Left kidney (tissue), 1 donor: ENCODE measurements at regions not wholly inside any gene's neighbourhood (a gene's known extent, or its start where the extent isn't known, plus 50 kb on each side); places are given as distances from the start of the nearest gene placed in this dataset.

ENCODE experiments used
- DNase-seq: peaks from one replicate; pipeline ENCODE4 v3.0.0-alpha.2; 2013

DNA sequence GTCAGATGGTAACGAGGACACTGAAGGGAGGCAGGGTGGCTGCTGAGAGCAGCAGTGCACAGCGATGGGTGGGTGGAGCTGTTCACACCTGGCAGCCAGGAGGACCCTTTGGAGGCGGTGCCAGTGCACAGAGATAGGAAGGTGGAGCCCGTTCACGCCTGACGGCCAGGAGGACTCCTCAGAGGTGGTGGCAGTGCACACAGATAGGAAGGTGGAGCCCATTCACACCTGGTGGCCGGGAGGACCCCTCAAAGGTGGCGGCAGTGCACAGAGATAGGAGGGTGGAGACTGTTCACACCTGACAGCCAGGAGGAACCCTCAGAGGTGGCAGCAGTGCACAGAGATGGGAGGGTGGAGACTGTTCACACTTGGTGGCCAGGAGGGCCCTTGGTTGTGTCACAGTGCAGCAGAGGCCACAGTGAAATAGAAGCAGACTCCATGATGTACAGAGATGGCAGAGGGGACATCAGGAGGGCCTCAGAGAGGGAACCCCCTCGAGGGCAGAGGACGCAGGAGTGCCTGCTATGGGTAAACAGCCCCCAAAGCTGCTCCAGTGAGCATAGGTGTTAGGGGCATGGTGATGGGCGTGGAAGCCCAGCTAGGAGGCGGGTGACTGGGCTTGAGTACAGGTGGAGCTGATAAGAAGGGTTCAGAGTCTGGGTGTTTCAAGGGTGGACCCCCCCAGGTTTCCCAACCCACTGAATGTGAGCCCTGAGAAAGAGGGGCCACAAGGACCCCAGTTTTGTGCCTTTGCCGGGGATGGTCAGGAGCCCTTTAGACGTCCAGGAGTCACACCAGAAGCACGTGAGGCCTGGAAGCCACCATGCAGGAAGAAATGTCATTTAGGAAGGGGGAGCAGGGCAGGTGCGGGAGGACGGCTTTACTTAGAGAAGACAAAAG, 566.7 kb downstream of the BRD1 start:
- no peak for DNase-seq

GRCh38 chr22:49259839-49260615, 567.6 kb downstream of the BRD1 start:
- no peak for DNase-seq

DNA sequence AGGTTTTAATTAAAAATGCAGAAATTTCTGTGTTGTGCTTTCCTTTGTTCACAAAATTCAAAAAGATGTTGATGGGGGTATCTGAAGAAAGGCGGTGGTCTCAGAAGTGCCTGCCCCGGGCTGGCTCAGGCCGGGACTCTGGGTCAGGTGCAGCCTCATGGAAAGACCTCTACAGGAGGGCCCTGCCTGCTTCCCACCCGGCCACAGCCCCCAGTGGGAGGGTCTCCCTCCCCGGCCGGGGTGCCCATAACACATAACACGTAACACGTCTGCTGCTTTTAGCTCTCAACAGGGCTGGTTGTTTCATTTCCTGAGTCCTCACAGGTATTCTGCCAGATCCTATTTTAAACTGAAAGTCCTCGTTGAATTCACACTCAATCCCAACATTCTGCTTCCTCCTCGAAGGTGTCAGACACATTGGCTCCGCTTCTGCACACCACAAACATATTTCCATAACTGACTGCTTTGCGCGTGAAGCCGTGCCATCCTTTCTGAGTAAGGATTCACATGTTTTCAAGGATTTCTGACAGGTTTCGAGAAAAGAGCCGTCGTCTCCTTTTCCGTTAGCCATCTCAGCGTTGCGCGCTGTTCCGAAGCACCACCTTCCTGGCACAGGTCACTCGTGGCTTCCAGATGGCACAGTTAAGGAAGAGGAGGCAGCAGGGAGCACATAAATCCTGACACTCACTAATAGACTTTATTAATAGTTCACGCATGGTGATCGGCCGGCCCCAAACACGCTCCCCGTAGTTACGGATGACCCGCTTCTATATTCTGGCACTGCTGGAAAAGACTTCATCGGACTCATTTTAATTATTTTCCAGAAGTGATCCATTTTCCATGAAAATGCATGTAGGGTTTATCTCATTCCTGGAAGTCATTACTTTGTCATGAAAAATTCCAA, 569.3 kb downstream of the BRD1 start:
- no peak for DNase-seq

DNA sequence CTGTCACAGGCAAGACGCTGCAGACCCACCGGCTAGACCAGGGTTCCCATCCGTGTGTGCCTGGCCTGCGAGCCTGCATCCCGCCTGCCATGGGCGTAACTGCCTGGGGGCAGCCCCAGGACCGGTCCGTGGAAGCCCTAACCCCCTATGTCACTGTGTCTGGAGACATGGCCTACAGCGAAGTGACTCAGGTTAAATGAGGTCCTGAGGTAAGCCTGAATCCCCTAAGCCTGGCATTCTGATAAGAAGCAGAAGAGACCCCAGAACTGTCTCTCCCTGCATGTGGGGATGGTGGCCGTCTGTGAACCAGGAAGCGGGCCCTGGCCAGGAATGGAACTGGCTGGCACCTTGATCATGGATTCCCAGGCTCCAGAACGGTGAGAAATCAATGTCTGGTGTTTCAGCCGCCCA, 570.1 kb downstream of the BRD1 start:
- no peak for DNase-seq

DNA sequence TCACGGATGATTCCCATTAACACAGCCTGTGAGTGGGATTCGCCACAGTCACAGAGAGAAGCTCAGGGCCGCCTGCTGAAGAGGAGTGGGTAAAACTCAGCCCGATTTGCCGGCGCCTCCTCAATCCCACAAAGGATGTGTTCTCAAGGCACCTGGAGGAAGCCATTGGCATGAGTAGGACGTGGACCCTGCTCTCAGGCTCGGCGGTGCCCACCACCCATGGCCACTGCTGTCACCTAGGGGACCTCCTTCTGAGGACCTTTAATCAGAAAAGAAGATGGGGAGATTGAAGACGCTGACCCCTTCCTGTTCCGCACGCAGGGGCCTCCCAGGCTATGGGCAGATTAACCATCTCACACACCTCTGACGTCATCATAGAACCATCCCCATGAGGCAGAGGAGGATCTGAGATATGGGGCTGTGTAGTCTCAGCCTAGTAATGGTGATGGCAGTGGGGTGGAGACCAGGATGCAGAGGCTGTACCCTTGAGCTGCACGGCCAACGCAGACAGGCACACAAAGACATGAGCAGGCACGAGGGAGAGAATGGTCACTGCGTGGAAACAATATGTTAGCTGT, 571.8 kb downstream of the BRD1 start:
- no peak for DNase-seq

GRCh38 chr22:49255154-49255553, 572.5 kb downstream of the BRD1 start:
- DNase-seq = no peak

DNA sequence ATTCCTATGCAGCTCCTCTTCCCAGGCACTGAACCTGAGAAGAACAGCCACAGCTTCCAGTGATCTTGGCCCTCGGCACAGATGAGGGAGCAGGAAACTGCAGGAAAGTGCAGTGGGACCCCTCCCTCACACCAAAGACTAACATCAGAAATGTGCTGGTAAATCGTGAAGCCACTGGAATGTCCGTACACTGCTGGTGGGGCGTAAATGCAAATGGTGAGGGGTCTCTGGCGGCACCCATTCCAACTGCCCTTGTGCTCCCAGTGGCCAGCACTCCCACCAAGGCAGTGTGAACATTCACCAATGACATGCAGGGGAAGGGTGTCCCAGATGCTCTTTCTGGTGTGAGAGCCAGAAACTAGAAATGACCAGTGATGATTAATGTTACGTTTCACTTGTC, 574.0 kb downstream of the BRD1 start:
- DNase-seq = no peak

GRCh38 chr22:49251371-49251770, 576.3 kb downstream of the BRD1 start:
- DNase-seq = no peak

DNA sequence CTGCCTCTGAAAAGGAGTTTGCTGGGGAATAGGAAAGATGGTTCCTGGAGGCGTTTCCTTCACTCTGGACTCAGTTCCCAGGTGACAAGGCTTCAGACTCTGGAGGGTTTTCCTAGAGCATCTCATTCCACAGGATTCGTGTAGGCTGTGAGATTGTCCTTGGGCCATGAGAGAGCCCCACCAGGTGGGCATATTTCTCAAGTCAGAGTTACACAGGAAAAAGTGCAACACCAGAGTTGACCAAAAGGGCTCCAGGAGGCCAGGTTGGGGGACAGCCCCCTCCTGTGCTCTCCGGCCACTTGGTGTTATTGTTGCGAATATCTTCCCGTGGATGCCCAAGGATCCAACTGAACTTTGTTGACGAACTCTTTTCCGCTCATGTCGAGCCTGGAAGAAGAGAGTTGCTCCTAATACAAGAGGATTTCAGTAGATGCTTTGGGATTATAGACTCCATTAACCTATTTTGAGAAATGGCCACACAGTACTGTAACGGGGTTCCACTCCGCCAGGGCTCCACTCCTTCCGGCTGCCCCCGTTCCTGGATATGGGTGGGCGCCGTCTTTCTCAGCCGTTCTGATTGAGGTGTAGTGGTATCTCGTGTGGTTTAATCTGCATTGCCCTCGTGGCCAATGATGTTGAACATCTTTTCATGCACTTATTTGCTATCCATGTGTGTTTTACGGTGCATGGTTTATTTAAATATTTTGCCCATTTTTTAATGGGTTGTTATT, 580.3 kb downstream of the BRD1 start:
- DNase-seq = no peak

- DNase-seq = no peak
Observed at GRCh38 chr22:49244466-49245420, 582.9 kb downstream of the BRD1 start.

DNA sequence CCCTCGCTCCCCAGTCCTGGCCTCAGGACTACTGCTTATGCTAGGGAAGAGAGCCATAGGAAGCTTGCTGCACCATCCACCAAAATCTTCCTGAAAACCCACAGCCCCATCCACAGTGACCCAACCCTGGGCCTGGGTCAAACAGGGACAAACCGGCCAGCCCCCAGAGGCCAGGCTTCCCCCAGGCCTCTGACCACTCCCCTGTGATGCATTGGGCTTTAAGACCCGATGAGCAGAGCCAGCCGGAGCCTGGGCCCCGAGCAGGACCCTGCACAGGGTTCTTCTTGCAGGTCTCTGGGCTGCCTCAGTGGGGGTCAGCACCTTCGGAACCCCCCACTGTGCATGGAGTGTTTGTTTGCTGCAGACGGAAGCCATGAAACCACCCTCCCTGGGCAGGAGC, 583.7 kb downstream of the BRD1 start:
- DNase-seq = no peak

GRCh38 chr22:49243335-49243734, 584.3 kb downstream of the BRD1 start:
- no peak for DNase-seq

- no peak for DNase-seq
Observed at GRCh38 chr22:49242480-49242879, 585.2 kb downstream of the BRD1 start.

GRCh38 chr22:49241174-49241851, 586.4 kb downstream of the BRD1 start:
- DNase-seq = no peak

DNA sequence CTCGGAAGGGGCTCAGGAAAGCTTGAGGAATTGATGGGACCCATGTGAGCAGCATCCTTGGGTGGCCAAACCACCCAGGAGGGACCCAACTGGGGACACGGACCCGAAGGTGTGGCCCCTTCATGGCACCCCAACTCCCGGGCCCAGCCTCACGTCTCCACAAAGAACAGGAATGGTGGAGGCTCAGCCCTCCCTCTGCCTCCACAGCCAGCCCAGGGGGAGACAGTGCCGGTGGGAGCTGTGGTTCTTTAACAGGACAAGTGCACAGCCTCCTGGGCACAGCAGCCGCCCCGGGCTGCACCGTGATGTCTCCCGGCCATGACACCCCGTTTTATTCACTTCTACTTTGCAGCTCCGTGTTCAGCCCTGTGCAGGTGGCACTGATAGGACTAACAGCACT, 587.2 kb downstream of the BRD1 start:
- no peak for DNase-seq

- DNase-seq = no peak
Observed at GRCh38 chr22:49240016-49240380, 587.7 kb downstream of the BRD1 start.

- no peak for DNase-seq
Observed at GRCh38 chr22:49239264-49240015, 588.2 kb downstream of the BRD1 start.
